Sigmoid colon (tissue), 6 donors: ENCODE measurements at regions not wholly inside any gene's neighbourhood (a gene's known extent, or its start where the extent isn't known, plus 50 kb on each side); places are given as distances from the start of the nearest gene placed in this dataset.

ENCODE experiments used
- DNase-seq: peaks from one replicate; pipeline ENCODE4 v3.0.0-alpha.2; 2019
- H3K27ac ChIP-seq, 4 donors: fragments of 200-600 bp; sonication (generic); one replicate each; pipeline ENCODE4 v1.5.1; 2016 to 2019; ENCODE audit warnings: mild to moderate bottlenecking in 1 of 4
- H3K27me3 ChIP-seq, 3 donors: fragments of 200-600 bp; sonication (generic); one replicate each; pipeline ENCODE4 v1.5.1; 2019; ENCODE audit warnings: mild to moderate bottlenecking in 1 of 3
- H3K36me3 ChIP-seq, 4 donors: fragments of 200-600 bp; sonication (generic); one replicate each; pipeline ENCODE4 v1.5.1; 2016 to 2019
- H3K4me1 ChIP-seq, 4 donors: fragments of 200-600 bp; sonication (generic); one replicate each; pipeline ENCODE4 v1.5.1; 2017 to 2019
- H3K4me3 ChIP-seq, 4 donors: fragments of 200-600 bp; sonication (generic); one replicate each; pipeline ENCODE4 v1.5.1; 2017 to 2019; ENCODE audit warnings: mild to moderate bottlenecking in 2 of 4, moderate library complexity in 1 of 4
- H3K9me3 ChIP-seq, 4 donors: fragments of 200-600 bp in 3 of 4; sonication (generic) in 3 of 4; one replicate each; pipeline versions ENCODE4 v1.5.1 to v1.6.1; 2013 to 2019
- CTCF ChIP-seq, 4 experiments: fragments of 450-650 bp in 3 of 4; fragments of 200-600 bp in 1 of 4; IDR thresholded peaks; one replicate each; pipeline ENCODE4 v1.5.1; 2016 to 2019; ENCODE audit warnings: antibody characterized with exemption in 4 of 4, mild to moderate bottlenecking in 3 of 4, moderate library complexity in 2 of 4
- EP300 ChIP-seq, 4 donors: sonication (generic); formaldehyde crosslinking; IDR thresholded peaks; one replicate each; pipeline ENCODE4 v1.6.1; 2017; ENCODE audit warnings: antibody characterized with exemption in 4 of 4
- POLR2A ChIP-seq, 2 donors: fragments of 450-650 bp; IDR thresholded peaks; one replicate each; pipeline ENCODE4 v1.6.1; 2016; ENCODE audit warnings: antibody characterized with exemption in 2 of 2, mild to moderate bottlenecking in 2 of 2, moderate library complexity in 2 of 2
- POLR2AphosphoS5 ChIP-seq, 4 donors: sonication (generic); formaldehyde crosslinking; IDR thresholded peaks; one replicate each; pipeline ENCODE4 v1.6.1; 2017; ENCODE audit warnings: antibody characterized with exemption in 4 of 4
- WGBS, 2 donors: extraction: QIAGEN DNeasy Blood & Tissue Kit; methylation state at CpG; one replicate each; pipeline ENCODE4 v1.1.7; 2013; 5-methylcytosine and 5-hydroxymethylcytosine counted together
- intact Hi-C: fragments of 100-400 bp; cut with DNase I; formaldehyde crosslinking; loops from one replicate; pipeline ENCODE4 v1.15.1; 2023
- donor health status: healthy with polysubstance abuse.
- donor health status: healthy.

GRCh38 chr1:2935184-2935583 lies 86.1 kb upstream of the ACTRT2 start:
- TF ChIP-seq EP300 (IDR thresholded peaks at IDR 0.05): no peak
- WGBS, 2 donors: 76 to 83% methylated on average over 5 of the region's 5 CpGs
- Histone ChIP-seq H3K4me3 (no peak overlapping the region), H3K4me1 (no peaks in the 10 kb centered on the region), H3K27me3 (peaks cover 0 to 50% (median 23%) of the 10 kb centered on the region in 3 donors), H3K9me3 (peaks cover 0 to 5% (median under 1%) of the 10 kb centered on the region in 4 donors), H3K27ac (no peak overlapping the region), H3K36me3 (no peaks in the 10 kb centered on the region)
- DNase-seq: no peak
- intact Hi-C loops: no loop called here

DNA sequence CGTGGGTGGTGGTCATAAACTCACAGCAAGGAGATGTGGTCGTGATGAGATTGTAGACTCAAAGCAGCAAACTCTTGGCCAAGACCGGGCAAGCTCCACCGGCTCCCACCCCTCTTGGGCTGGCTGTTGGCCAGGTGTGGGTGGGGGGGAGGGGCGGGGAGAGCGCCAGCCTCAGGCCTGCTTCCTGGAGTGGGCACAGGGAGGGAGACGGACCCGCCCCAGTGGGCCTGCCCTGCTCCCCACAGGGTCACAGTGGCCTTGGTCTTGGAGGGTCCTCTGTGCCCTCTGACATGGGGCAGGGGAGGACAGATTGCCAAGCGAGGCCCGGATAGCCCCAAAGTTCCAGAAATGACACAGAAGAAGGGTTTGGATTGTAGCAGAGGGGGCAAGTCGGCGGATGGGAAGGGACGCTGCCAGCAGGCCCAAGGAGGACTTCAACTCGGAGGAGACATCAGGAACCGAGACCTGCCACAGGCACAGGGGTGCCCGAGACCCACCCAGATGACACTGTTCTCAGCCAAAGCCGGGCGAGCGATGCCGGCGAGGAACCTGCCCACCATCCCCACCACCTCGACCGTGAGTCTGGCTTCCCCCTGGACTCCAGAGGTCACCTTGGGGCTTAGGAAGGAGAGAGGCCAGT lies 85.4 kb upstream of the ACTRT2 start:
- no peaks in the 10 kb centered on the region for H3K4me1 ChIP-seq
- H3K27me3 ChIP-seq: peaks cover 0 to 44% (median 18%) of the 10 kb centered on the region in 3 donors
- DNase-seq: no peak
- H3K4me3 ChIP-seq: no peak overlapping the region
- no peaks in the 10 kb centered on the region for H3K36me3 ChIP-seq
- 71 to 85% methylated on average over 23 of the region's 23 CpGs for WGBS, 2 donors
- peaks cover 0 to 10% (median 3%) of the 10 kb centered on the region in 4 donors for H3K9me3 ChIP-seq
- TF ChIP-seq CTCF (IDR thresholded peaks at IDR 0.05) (no peak), EP300 (IDR thresholded peaks at IDR 0.05) (no peak), POLR2AphosphoS5 (IDR thresholded peaks at IDR 0.05) (no peak), POLR2A (IDR thresholded peaks at IDR 0.05) (no peak)
- no peak overlapping the region for H3K27ac ChIP-seq
- intact Hi-C loops: no loop called here

- intact Hi-C loops: no loop called here
- WGBS, 2 donors: 64 to 79% methylated on average over 22 of the region's 22 CpGs
- Histone ChIP-seq H3K36me3 (no peaks in the 10 kb centered on the region), H3K9me3 (peaks cover 0 to 14% (median 5%) of the 10 kb centered on the region in 4 donors), H3K27ac (no peak overlapping the region), H3K4me3 (no peak overlapping the region), H3K27me3 (peaks cover 0 to 42% (median 9%) of the 10 kb centered on the region in 3 donors), H3K4me1 (no peaks in the 10 kb centered on the region)
- no peak for DNase-seq
- no peak for TF ChIP-seq POLR2AphosphoS5 (IDR thresholded peaks at IDR 0.05)
- no peak for TF ChIP-seq CTCF (IDR thresholded peaks at IDR 0.05)
- TF ChIP-seq EP300 (IDR thresholded peaks at IDR 0.05): no peak
- no peak for TF ChIP-seq POLR2A (IDR thresholded peaks at IDR 0.05)
These were observed 84.4 kb upstream of the ACTRT2 start for GRCh38 chr1:2936559-2937515.

DNA sequence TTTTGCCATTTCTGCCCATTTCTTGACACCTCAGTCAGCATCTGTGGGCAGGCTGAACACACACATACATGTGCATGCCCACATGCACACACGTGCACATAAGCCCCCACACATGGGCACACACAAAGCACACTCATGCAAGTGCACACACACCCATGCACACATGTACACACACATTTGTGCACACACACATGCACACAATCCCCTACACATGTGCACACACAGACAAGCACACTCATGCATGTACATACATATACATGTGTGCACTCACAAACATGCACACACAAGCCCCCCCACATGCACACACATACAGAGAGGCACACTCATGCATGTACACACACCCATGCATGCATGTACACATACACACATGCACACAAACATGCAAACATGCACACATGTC lies 83.5 kb upstream of the ACTRT2 start:
- H3K27me3 ChIP-seq: peaks cover 0 to 41% (median under 1%) of the 10 kb centered on the region in 3 donors
- TF ChIP-seq POLR2AphosphoS5 (IDR thresholded peaks at IDR 0.05): no peak
- no peak for TF ChIP-seq EP300 (IDR thresholded peaks at IDR 0.05)
- TF ChIP-seq POLR2A (IDR thresholded peaks at IDR 0.05): no peak
- no peak for TF ChIP-seq CTCF (IDR thresholded peaks at IDR 0.05)

GRCh38 chr1:2939041-2939552 lies 82.2 kb upstream of the ACTRT2 start:
- intact Hi-C loops: no loop called here
- no peak overlapping the region for H3K4me3 ChIP-seq
- H3K27me3 ChIP-seq: peaks cover 0 to 41% (median 0%) of the 10 kb centered on the region in 3 donors
- no peaks in the 10 kb centered on the region for H3K4me1 ChIP-seq
- no peak overlapping the region for H3K27ac ChIP-seq
- H3K9me3 ChIP-seq: peaks cover 0 to 14% (median 5%) of the 10 kb centered on the region in 4 donors
- TF ChIP-seq CTCF (IDR thresholded peaks at IDR 0.05) (no peak), POLR2AphosphoS5 (IDR thresholded peaks at IDR 0.05) (no peak), EP300 (IDR thresholded peaks at IDR 0.05) (no peak), POLR2A (IDR thresholded peaks at IDR 0.05) (no peak)
- no peak for DNase-seq
- no peaks in the 10 kb centered on the region for H3K36me3 ChIP-seq
- 82 to 97% methylated on average over 1 of the region's 1 CpG for WGBS, 2 donors

More for the DNA sequence above, 83.5 kb upstream of the ACTRT2 start:
- no peak for DNase-seq
- 40 to 77% methylated on average over 1 of the region's 1 CpG for WGBS, 2 donors
- Histone ChIP-seq H3K9me3 (peaks cover 0 to 14% (median 5%) of the 10 kb centered on the region in 4 donors), H3K4me1 (no peaks in the 10 kb centered on the region), H3K27ac (no peak overlapping the region), H3K36me3 (no peaks in the 10 kb centered on the region), H3K4me3 (no peak overlapping the region)
- intact Hi-C loops: no loop called here
